ENCODE measurements at regions not wholly inside any gene's neighbourhood (a gene's known extent, or its start where the extent isn't known, plus 50 kb on each side); places are given as distances from the start of the nearest gene placed in this dataset.

DNA sequence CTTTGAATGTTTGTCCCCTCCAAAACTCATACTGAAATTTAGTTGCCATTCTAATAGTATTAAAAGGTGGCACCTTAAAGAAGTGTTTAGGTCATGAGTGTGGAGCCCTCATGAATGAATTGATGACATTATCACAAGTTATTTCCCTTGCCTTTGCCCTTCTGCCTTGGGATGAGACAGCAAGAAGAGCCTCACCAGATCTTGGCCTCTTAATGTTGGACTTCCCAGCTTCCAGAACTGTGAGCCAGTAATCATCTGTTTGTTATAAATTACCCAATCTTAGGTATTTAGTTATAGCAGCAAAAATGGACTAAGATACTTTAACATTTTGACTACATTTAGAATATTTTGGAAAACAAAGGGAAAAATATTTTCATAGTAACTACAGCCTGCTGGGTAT is 371.0 kb downstream of the JRKL start:
- TF ChIP-seq FOXM1 (IDR thresholded peaks at IDR 0.05; ENCODE audit: borderline replicate concordance) (no peak), FOXK2 (IDR thresholded peaks at IDR 0.05) (no peak), BHLHE40 (IDR thresholded peaks at IDR 0.05; ENCODE audit: borderline replicate concordance) (no peak), NFRKB (IDR thresholded peaks at IDR 0.05) (no peak), SUZ12 (IDR thresholded peaks at IDR 0.05) (no peak)
